ENCODE measurements at regions not wholly inside any gene's neighbourhood (a gene's known extent, or its start where the extent isn't known, plus 50 kb on each side); places are given as distances from the start of the nearest gene placed in this dataset.

DNA sequence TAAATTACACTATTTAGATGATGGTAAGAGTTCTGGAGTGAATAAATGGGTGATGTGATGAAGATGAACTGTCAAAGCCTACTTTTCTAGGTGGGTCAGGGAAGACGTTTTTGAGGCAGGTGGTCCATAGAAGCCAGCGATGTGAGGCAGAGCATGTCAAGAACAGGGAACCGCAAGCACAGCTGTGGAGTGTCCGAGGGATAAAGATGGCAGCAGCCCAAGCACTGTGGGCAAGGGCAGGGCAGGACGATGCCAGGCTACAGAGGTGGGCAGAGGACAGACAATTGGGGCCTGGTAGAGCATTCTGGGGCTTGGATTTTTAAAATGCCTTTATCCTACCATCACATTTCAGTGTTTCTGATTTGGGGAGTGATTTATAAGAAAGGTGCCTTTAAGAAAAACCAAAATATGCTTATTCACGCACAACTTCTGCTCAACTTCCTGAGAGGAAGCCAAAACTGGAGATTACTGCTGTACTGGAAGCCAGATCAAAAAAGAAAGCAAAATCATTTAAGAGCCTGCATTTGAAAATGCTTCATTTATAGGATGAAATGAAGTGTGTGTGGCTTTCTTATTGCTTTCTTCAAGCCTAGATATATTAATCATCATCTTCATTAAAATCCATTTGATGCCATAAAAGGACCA lies 119.0 kb upstream of the WDR17 start:
- H3K9me3 ChIP-seq: no peaks in the 10 kb centered on the region
- peak; percentile 71 for DNase-seq
- 6 to 12% (median 7%) methylated on average over 6 of the region's 6 CpGs for WGBS, 5 donors
- H3K4me1 ChIP-seq: peaks cover 0 to 13% (median 0%) of the 10 kb centered on the region in 6 donors
- H3K27ac ChIP-seq: peak overlapping the region; percentile 16 to 75 (median 63)
- no peaks in the 10 kb centered on the region for H3K36me3 ChIP-seq
- no peaks in the 10 kb centered on the region for H3K27me3 ChIP-seq (replicated peaks in 1 of 7)
- H3K4me3 ChIP-seq: peak overlapping the region in 5 of 8 donors; percentile 8 to 54 (median 13)
- TF ChIP-seq, protein P1, sequence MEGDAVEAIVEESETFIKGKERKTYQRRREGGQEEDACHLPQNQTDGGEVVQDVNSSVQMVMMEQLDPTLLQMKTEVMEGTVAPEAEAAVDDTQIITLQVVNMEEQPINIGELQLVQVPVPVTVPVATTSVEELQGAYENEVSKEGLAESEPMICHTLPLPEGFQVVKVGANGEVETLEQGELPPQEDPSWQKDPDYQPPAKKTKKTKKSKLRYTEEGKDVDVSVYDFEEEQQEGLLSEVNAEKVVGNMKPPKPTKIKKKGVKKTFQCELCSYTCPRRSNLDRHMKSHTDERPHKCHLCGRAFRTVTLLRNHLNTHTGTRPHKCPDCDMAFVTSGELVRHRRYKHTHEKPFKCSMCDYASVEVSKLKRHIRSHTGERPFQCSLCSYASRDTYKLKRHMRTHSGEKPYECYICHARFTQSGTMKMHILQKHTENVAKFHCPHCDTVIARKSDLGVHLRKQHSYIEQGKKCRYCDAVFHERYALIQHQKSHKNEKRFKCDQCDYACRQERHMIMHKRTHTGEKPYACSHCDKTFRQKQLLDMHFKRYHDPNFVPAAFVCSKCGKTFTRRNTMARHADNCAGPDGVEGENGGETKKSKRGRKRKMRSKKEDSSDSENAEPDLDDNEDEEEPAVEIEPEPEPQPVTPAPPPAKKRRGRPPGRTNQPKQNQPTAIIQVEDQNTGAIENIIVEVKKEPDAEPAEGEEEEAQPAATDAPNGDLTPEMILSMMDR (IDR thresholded peaks at IDR 0.05 in 8 of 11, conservative IDR thresholded peaks at IDR 0.05 in 3 of 11): no peak
- TF ChIP-seq POLR2AphosphoS5 (IDR thresholded peaks at IDR 0.05) (peak in 1 of 3 donors; percentile 14), POLR2A (IDR thresholded peaks at IDR 0.05) (no peak)
- intact Hi-C loops (cut with DNase I; ENCODE audit: low total_unique reads): no loop called here

DNA sequence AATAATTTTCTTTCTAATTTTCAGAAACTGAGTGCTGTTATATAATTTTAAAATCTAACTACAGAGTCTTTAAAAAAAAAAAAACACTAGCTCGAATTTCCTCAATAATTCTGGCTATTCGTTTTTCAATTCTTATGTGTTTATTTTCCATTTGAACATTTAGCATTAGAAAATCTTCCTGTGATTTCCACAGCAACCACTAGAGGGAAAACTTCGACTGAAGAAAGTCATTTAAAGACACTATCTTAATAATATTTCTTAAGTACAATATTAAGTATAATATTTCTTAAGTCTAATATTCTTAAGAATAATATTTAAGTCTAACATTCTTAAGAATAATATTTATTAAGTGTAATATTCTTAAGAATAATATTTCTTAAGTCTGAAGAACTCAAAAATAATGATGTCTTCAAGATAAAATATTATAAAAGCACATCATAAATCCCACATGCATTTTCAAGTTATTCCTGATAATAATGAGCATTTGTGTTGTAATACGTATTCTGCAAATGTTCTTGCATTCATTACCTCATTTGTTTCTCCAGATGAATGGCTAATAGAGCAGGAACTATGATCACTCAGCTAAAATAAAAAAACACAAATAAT lies 118.4 kb upstream of the WDR17 start:
- Histone ChIP-seq H3K36me3 (no peaks in the 10 kb centered on the region), H3K27ac (peak overlapping the region; percentile 16 to 75 (median 63)), H3K4me1 (peaks cover 0 to 13% (median 0%) of the 10 kb centered on the region in 6 donors), H3K4me3 (peak overlapping the region in 5 of 8 donors; percentile 8 to 54 (median 13)), H3K27me3 (replicated peaks in 1 of 7) (no peaks in the 10 kb centered on the region), H3K9me3 (no peaks in the 10 kb centered on the region)
- intact Hi-C loops (cut with DNase I; ENCODE audit: low total_unique reads): no loop called here
- TF ChIP-seq POLR2AphosphoS5 (IDR thresholded peaks at IDR 0.05) (no peak), POLR2A (IDR thresholded peaks at IDR 0.05) (no peak)
- TF ChIP-seq, protein P1 (IDR thresholded peaks at IDR 0.05 in 8 of 11, conservative IDR thresholded peaks at IDR 0.05 in 3 of 11): peak; percentile 34 to 71 (median 59)
- WGBS, 5 donors: 2 to 7% (median 3%) methylated on average over 4 of the region's 4 CpGs
- DNase-seq: no peak

DNA sequence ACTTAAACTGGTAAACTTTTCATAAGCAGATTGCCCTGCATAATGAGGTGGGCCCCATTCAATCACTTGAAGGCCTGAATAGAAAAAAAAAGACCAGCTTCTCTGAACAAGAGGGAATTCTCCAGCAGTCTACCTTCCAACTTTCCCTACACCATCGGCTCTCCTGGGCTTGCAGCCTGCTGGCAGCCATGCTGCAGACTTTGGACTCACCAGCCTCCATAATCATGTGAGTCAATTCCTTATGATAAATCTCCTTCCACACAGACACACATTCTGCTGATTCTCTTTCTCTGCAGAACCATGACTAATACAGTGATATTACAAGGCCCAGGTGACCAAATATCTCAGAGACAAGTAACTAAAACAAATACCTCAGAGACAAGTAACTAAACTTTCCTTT lies 113.8 kb upstream of the WDR17 start:
- WGBS, 5 donors: 87 to 100% (median 94%) methylated on average over 1 of the region's 1 CpG
- Histone ChIP-seq H3K4me1 (peaks cover 0 to 4% (median 0%) of the 10 kb centered on the region in 6 donors), H3K4me3 (no peak overlapping the region), H3K9me3 (no peaks in the 10 kb centered on the region), H3K27me3 (replicated peaks in 1 of 7) (no peaks in the 10 kb centered on the region), H3K36me3 (no peaks in the 10 kb centered on the region), H3K27ac (no peak overlapping the region)
- no peak for DNase-seq
- intact Hi-C loops (cut with DNase I; ENCODE audit: low total_unique reads): loop anchor here (10.0 kb wide), 2 partner anchors 103 to 383 kb away; no protein-coding TSS in a partner anchor
- TF ChIP-seq, protein P1 (IDR thresholded peaks at IDR 0.05 in 8 of 11, conservative IDR thresholded peaks at IDR 0.05 in 3 of 11): no peak
- TF ChIP-seq POLR2AphosphoS5 (IDR thresholded peaks at IDR 0.05) (no peak), POLR2A (IDR thresholded peaks at IDR 0.05) (no peak)

- no peaks in the 10 kb centered on the region for H3K36me3 ChIP-seq
- intact Hi-C loops (cut with DNase I; ENCODE audit: low total_unique reads): loop anchor here (10.0 kb wide), 2 partner anchors 102 to 382 kb away; no protein-coding TSS in a partner anchor
- no peaks in the 10 kb centered on the region for H3K9me3 ChIP-seq
- no peak for DNase-seq
- no peaks in the 10 kb centered on the region for H3K4me1 ChIP-seq
- H3K4me3 ChIP-seq: no peak overlapping the region
- 87 to 90% (median 87%) methylated on average over 2 of the region's 2 CpGs for WGBS, 5 donors
- no peaks in the 10 kb centered on the region for H3K27me3 ChIP-seq (replicated peaks in 1 of 7)
- TF ChIP-seq POLR2AphosphoS5 (IDR thresholded peaks at IDR 0.05): no peak
- TF ChIP-seq, protein P1 (IDR thresholded peaks at IDR 0.05 in 8 of 11, conservative IDR thresholded peaks at IDR 0.05 in 3 of 11): no peak
- no peak overlapping the region for H3K27ac ChIP-seq
Measured at GRCh38 chr4:175953116-175953515, 112.5 kb upstream of the WDR17 start.

Measured in spleen (tissue), 11 donors.